GM18907 (cell line): ENCODE measurements at regions not wholly inside any gene's neighbourhood (a gene's known extent, or its start where the extent isn't known, plus 50 kb on each side); places are given as distances from the start of the nearest gene placed in this dataset.

Experiments used
- ATAC-seq: cut with Tn5 transposase; IDR thresholded peaks from one replicate; pipeline ENCODE4 v1.9.1; 2021; ENCODE audit warnings: mild to moderate bottlenecking, moderate library complexity; ENCODE audit not compliant: unreplicated experiment

DNA sequence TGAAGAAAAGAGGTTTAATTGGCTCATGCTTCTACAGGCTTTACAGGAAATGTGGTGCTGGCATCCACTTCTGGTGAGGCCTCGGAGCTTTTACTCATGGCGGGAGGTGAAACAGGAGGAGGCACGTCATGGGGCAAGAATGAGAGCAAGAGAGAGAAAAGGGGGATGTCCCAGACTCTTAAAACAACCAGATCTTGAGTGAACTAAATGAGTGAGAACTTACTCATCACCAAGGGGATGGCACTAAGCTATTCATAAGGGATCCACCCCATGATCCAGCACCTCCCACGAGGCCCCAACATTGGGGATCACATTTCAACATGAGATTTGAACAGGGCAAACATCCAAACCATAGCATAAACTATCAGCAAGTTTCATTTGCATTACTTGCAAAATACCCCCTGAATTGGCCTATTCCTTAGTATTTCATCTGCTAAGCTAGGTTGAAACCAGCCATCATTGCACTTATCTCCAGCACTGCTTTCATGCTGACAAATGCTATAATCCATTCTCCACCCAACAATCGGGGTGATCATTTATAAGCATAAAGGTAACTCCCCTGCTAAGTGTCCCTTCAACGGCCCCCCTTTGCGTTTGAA is 179.0 kb downstream of the NOC3L start:
- ATAC-seq, result no peak

DNA sequence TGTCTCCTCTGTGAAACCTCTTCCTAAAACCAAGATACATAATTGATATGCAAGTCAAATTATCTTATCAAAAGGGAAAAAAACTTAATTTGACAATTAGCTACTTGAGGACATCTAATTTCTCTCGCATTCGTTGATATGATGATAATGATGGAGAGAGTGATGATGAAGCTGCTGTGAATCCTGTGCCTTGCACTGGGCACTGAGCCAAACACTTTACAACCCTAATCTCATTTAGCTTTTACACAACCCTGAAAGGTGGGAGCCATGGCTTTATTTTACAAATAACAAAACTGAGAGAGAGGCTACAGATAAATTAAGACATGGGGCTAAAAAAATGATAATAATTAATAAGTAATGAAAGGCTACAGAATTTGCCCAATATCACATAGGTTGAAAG is 176.0 kb downstream of the NOC3L start:
- ATAC-seq, result no peak

DNA sequence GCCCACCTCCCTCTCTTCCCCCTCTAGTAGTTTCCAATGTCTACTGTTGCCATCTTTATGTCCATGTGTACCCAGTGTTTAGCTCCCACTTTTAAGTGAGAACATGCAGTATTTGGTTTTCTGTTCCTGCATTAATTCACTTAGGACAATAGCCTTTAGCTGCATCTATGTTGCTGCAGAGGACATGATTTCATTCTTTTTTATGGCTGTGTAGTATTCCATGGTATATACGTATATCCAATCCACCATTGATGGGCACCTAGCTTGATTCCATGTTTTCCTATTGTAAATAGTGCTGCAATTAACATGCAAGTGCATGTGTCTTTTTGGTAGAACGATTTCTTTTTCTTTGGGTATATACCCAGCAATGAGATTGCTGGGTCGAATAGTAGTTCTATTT is 170.4 kb downstream of the NOC3L start:
- no peak for ATAC-seq

- no peak for ATAC-seq
These were observed 169.8 kb downstream of the NOC3L start for GRCh38 chr10:94192974-94193373.

- ATAC-seq, result no peak
These were observed 169.2 kb downstream of the NOC3L start for GRCh38 chr10:94193466-94193924.

DNA sequence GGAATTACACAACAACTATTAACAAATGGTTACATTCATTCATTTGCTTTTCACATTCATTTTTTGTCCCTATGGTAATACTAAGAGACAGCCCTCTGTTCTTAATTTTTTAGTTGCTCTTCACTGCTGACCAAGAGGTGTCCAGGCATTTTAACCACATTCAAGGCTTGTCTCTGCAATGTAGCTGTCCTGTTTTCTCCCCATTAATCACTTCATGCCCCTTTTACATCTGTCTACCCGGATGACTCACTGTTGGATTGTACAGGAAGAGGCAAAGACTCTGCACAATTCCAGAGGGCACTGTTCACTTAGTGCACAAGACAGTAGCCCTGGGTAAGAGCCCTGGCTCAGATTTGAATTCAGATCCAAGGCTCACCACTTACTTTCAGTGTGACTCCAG is 168.5 kb downstream of the NOC3L start:
- no peak for ATAC-seq

GRCh38 chr10:94197241-94197640 is 165.5 kb downstream of the NOC3L start:
- no peak for ATAC-seq

DNA sequence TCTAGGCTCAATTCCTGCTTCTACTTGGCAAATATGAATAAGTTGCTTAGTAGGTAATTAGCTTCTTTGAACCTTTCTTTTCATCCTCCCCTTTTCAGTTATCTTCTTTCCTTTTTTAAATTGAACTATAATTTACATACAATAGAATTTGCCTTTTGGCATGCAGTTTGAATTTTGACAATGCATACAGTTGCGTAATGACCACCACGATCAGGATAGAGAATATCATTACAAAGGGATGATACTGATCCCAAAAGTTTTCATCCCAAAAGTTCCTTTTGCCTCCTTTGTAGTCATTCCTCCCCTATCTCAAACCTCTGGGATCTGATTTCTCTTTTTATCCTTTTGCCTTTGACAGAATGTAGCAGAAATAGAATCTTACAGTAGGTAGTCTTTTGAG is 164.4 kb downstream of the NOC3L start:
- ATAC-seq, result no peak

GRCh38 chr10:94199565-94199964 is 163.2 kb downstream of the NOC3L start:
- ATAC-seq, result no peak

DNA sequence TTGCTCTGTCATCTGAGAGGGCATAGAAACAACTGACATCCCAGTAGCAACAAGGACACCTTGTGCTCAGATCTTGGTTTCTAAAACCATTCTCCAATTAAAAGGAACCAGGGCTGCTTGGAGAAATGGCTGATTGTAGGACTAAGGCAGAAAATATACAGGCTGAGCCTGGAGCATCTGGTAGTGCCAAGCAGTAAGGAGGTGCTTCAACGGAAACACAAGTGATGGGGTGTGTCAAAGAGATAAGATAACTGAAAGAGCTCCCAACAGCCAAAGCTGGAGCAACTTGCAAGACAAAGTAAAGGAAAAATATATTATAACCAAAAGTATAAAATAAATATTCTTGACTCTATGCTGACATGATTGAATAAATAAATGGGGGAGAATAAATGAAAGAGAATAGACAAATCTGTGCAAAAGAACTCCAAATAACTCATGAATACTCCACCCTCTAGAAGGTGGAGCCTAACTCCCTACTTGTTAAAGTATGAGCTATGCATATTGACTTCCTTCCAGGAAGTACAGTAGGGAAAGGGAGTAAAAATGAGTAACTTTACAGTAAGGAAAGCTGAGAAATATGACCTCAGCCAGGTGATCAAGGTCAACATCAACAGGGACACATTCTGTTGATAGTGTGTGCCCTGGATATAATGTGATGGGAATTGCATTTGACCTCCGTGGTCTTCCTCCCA is 162.4 kb downstream of the NOC3L start:
- no peak for ATAC-seq

DNA sequence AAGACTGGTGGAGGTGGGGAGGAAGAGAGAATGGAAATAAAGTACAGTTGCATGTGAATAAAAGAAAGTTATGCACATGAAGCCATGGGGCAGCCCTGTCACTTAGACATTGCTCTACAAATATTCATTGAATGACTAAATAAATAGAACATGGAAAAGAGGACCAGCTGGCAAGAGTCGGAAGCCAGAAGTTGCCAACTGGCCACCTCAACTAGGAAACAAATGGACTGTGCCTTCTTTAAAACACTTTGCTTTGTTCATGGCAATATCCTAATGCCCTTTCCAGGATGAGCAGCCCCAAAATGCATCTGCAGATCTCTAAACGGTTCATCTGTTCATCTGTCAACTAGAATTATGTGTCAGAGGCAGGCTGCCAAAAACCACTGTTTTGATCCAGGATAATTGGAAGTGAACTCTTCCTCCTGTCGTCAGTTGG is 157.3 kb downstream of the NOC3L start:
- no peak for ATAC-seq

GRCh38 chr10:94206176-94206575 is 156.6 kb downstream of the NOC3L start:
- ATAC-seq, result no peak

DNA sequence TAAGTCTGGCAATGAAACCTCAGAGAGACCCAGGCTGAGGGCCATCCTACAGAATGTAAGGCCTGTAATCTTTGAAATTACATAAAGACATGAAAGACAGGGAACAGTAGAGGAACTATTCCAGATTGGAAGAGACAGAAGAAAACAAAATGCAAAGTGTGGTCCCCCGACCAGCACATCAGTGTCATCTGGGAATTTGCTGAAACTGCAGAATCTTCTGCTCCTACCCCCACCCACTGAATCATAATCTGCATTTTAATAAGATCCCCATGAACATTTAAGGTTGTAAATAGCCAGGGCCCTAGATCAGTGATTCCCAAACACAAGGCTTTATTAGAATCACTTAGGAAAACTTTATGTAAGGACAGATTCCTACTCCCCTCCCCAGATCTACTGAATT is 154.4 kb downstream of the NOC3L start:
- no peak for ATAC-seq

DNA sequence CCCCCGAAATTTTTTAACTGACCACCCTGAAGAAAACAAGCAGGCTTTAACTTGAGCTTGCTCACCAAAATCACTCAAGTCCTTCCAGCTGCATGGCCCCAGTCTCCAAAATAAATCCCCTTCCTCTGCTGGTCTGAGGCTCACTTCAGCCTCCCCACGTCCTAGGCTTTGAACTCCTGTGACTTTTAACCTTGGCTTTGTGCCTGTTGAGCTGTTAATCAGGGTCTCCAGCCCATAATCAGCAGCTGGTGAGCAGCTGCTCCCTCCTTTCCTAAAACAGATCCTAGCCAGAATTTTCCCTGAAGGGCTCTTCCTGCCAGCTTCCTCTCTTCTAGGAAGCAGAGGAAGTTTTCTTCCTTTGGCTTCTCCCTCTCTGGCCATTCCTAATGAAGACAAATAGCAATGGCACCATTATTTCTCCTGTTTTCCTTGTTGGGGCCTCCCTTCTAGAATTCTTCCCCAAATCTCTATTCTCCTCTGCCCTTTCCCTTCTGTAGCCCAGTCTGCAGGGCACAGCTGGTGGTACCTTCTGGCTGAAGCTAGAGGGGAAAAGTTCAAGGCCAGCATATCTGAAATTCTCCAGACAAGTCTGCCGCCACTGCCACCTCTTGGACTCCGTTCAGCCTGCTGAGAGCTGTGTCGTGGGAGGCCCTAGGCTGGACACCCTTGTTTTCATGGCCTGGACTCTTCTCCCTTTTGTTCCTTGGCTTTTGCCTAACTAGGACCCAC is 152.1 kb downstream of the NOC3L start:
- ATAC-seq, result no peak

DNA sequence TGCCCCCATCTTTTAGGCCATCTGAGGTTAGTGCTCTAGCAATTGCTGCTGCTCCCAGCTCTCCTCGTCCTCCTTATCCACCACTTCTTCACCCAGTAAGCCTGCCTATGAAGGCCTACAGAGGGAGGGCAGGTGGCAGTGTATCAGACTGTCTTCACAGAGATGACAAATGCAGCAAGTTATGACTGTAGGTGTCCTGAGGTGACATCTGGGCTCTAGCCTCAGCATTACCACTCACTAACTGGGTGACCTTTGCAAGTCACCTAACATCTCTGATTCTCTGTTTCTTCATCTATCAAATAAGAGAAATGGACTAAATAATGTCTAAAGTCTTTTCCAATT is 151.6 kb downstream of the NOC3L start:
- ATAC-seq, result no peak

GRCh38 chr10:94213001-94213530 is 149.7 kb downstream of the NOC3L start:
- ATAC-seq, result no peak

GRCh38 chr10:94213980-94214379 is 148.8 kb downstream of the NOC3L start:
- no peak for ATAC-seq

- no peak for ATAC-seq
These were observed 148.3 kb downstream of the NOC3L start for GRCh38 chr10:94214481-94214893.

GRCh38 chr10:94216201-94216600 is 146.5 kb downstream of the NOC3L start:
- ATAC-seq, result no peak

GRCh38 chr10:94217411-94217810 is 145.3 kb downstream of the NOC3L start:
- no peak for ATAC-seq

DNA sequence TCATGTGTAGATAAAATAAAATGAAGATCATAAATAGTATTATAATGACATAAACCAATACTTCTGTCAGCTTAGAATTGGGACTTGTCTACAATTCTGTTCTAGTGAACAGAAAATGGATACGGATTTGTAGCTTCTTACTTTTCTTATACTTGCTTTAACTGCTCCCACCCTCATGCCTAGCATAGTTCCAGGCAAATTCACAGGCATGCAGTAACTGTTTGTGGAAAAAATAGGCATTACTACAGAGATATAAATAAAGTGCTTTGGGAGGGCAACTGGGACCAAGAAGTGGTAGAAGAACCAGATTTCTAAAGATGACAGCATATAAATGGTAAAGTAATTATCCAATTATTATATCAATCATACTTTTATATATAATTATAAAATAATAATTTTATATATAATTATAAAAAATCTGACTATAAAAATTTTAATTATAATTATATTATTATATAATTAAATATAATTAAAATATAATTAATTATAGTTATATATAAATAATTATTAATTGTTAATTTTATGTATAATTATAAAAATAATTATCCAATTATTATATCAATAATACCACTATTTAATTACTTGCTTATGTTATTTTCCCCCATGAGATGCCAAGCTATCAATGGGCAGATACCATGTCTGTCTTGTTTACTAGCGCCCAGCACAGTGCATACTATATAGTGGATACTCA is 144.1 kb downstream of the NOC3L start:
- ATAC-seq, result no peak
